GM12875 (cell line): ENCODE measurements at regions not wholly inside any gene's neighbourhood (a gene's known extent, or its start where the extent isn't known, plus 50 kb on each side); places are given as distances from the start of the nearest gene placed in this dataset.
A peak's percentile ranks its signal among the peaks of the same experiment; 100 is the strongest.

ENCODE experiments used
- H3K4me3 ChIP-seq: one replicate; pipeline ENCODE4 v1.5.1; 2011; ENCODE audit warnings: low read depth, low read length, control low read depth
- TF ChIP-seq, protein P1 (sequence below): IDR thresholded peaks from 2 replicates; pipeline ENCODE4 v1.5.1; 2011; ENCODE audit warnings: low read depth, mild to moderate bottlenecking, control low read depth, inconsistent platforms, low read length, moderate library complexity, borderline replicate concordance; ENCODE audit not compliant: insufficient read depth

DNA sequence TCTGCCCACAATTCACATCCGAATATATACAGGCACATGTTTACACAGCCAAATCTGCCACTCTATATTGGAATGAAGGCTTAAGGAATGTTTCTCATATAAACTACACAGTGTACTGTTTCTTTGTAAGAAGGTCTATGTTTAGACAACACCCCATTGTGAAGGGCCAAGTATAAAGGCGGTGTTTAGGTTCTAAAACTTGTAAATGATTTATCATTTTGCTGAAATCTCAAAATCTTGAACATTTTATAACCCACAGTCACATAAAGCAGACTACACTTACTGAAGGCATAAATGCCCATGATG, 94.0 kb downstream of the ZNF608 start:
- TF ChIP-seq, protein P1, sequence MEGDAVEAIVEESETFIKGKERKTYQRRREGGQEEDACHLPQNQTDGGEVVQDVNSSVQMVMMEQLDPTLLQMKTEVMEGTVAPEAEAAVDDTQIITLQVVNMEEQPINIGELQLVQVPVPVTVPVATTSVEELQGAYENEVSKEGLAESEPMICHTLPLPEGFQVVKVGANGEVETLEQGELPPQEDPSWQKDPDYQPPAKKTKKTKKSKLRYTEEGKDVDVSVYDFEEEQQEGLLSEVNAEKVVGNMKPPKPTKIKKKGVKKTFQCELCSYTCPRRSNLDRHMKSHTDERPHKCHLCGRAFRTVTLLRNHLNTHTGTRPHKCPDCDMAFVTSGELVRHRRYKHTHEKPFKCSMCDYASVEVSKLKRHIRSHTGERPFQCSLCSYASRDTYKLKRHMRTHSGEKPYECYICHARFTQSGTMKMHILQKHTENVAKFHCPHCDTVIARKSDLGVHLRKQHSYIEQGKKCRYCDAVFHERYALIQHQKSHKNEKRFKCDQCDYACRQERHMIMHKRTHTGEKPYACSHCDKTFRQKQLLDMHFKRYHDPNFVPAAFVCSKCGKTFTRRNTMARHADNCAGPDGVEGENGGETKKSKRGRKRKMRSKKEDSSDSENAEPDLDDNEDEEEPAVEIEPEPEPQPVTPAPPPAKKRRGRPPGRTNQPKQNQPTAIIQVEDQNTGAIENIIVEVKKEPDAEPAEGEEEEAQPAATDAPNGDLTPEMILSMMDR = no peak
- H3K4me3 ChIP-seq = no peak overlapping the region

- TF ChIP-seq, protein P1 = no peak
- peak overlapping the region; percentile 56 for H3K4me3 ChIP-seq
Observed at GRCh38 chr5:124651663-124652513, 94.6 kb downstream of the ZNF608 start.

- TF ChIP-seq, protein P1 = no peak
- H3K4me3 ChIP-seq = no peak overlapping the region
Observed at GRCh38 chr5:124650951-124651662, 95.3 kb downstream of the ZNF608 start.

DNA sequence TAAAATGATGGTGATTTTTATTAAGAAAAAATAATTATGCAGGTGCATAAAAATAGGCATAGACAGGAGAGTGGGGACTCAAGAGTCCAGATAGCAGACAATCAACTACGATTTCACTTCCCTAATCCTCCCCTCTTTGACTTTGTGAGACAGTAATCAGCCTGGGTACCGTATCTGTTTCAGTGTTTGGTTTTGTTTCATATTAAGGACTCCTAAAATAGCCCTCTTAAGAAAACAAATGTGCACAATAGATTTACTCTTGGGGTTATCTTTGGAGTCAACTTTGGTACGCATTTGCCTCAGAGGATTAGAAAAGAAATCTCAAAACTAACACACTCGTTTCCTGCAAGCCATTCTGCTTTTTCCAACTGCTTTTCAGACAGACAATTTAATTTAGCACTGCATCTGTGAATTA, 96.3 kb downstream of the ZNF608 start:
- TF ChIP-seq, protein P1 = no peak
- H3K4me3 ChIP-seq = no peak overlapping the region

DNA sequence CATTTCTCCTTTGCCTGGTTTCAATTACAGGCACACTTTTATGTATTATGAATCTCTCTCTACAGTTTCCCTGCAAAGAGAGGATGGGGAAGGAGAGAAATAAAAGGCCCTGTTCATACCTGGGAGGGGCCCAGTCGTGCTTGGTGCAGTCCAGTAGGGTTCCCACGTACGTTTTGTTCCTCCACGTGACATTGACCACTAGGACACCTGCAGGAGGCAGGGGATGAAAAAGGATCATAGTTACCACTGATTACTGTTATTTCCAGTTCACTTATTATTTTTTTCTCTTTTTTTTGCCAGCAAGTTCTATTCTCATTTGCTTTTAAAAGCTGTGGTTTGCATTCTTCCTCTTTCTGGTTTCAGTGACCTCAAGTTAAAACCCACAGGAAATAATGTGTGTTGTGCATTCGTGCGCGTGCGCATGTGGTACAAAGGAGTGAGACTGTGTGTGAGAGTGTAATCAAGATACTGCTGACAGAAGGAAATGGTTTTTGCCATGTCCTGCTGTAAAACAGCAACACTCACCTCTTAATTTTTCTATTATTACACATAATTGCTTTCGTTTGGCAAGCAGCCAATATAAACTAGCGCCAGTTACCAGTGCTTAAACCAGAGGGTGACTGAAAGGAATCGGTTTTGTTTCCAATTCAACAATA, 96.8 kb downstream of the ZNF608 start:
- TF ChIP-seq, protein P1 = 0 out of 2 replicates have a peak, but pooled peaks have one; percentile 1
- H3K4me3 ChIP-seq = no peak overlapping the region

GRCh38 chr5:124648902-124649467, 97.5 kb downstream of the ZNF608 start:
- H3K4me3 ChIP-seq = no peak overlapping the region
- TF ChIP-seq, protein P1 = no peak

DNA sequence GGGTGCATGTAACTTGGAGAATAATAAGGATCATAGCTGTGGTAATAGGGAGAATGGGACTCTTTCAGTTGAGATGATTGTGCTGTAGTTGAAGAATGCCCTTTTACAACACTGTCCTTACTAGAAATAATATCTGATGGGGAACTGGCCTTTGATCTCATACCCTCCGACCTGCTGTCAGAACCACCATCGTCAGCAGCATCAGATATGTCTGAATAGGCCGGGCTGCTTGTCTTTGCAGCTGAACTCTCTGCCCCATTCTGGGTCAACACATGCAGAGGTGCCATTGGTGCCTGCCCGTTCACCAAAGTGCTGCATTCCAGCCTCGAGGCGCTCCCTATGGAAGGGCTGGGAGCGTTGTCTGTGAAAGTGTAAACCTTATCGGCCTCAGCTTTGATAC, 99.1 kb downstream of the ZNF608 start:
- TF ChIP-seq, protein P1 = no peak
- no peak overlapping the region for H3K4me3 ChIP-seq
